ENCODE measurements at regions not wholly inside any gene's neighbourhood (a gene's known extent, or its start where the extent isn't known, plus 50 kb on each side); places are given as distances from the start of the nearest gene placed in this dataset.

- TF ChIP-seq FOXM1 (IDR thresholded peaks at IDR 0.05; ENCODE audit: borderline replicate concordance) (no peak), TARDBP (IDR thresholded peaks at IDR 0.05) (no peak), SP1 (IDR thresholded peaks at IDR 0.05) (no peak), BHLHE40 (IDR thresholded peaks at IDR 0.05; ENCODE audit: borderline replicate concordance) (no peak), FOXA1 (IDR thresholded peaks at IDR 0.05) (no peak), FOXK2 (IDR thresholded peaks at IDR 0.05) (no peak), LEF1 (IDR thresholded peaks at IDR 0.05; ENCODE audit: borderline replicate concordance) (no peak), HDGF (IDR thresholded peaks at IDR 0.05; ENCODE audit: borderline replicate concordance) (no peak), ELF4 (IDR thresholded peaks at IDR 0.05) (no peak), NFRKB (IDR thresholded peaks at IDR 0.05) (no peak)
Observed at GRCh38 chr20:43300901-43301300, 111.2 kb upstream of the PTPRT start.
